ENCODE measurements at regions not wholly inside any gene's neighbourhood (a gene's known extent, or its start where the extent isn't known, plus 50 kb on each side); places are given as distances from the start of the nearest gene placed in this dataset.

DNA sequence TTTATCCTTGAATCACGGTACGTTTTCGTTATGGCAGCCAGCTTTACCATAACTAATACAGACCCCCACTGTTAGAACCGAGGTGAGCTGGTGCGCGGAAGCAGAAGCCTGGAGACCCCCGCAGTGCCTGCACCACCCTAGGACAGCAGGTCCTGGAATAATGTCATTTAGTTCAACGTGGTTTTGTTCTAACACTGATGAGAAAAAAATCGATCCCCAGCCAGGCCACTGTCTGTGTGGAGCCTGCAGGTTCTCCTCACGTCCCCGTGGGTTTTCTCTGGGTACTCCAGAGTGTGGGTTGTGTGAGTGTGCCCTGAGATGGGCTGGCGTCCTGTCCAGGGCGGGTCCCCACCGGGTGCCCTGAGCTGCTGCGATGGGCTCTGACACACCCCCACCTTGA lies 69.9 kb upstream of the ST3GAL5 start:
- TF ChIP-seq, protein P1, sequence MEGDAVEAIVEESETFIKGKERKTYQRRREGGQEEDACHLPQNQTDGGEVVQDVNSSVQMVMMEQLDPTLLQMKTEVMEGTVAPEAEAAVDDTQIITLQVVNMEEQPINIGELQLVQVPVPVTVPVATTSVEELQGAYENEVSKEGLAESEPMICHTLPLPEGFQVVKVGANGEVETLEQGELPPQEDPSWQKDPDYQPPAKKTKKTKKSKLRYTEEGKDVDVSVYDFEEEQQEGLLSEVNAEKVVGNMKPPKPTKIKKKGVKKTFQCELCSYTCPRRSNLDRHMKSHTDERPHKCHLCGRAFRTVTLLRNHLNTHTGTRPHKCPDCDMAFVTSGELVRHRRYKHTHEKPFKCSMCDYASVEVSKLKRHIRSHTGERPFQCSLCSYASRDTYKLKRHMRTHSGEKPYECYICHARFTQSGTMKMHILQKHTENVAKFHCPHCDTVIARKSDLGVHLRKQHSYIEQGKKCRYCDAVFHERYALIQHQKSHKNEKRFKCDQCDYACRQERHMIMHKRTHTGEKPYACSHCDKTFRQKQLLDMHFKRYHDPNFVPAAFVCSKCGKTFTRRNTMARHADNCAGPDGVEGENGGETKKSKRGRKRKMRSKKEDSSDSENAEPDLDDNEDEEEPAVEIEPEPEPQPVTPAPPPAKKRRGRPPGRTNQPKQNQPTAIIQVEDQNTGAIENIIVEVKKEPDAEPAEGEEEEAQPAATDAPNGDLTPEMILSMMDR (IDR thresholded peaks at IDR 0.05), result no peak
- no peak for TF ChIP-seq POLR2A (IDR thresholded peaks at IDR 0.05)
